GM21723 (cell line): ENCODE measurements at regions not wholly inside any gene's neighbourhood (a gene's known extent, or its start where the extent isn't known, plus 50 kb on each side); places are given as distances from the start of the nearest gene placed in this dataset.

ENCODE experiments used
- ATAC-seq: cut with Tn5 transposase; IDR thresholded peaks from one replicate; pipeline ENCODE4 v1.9.1; 2021; ENCODE audit warnings: mild to moderate bottlenecking, moderate library complexity; ENCODE audit not compliant: unreplicated experiment

DNA sequence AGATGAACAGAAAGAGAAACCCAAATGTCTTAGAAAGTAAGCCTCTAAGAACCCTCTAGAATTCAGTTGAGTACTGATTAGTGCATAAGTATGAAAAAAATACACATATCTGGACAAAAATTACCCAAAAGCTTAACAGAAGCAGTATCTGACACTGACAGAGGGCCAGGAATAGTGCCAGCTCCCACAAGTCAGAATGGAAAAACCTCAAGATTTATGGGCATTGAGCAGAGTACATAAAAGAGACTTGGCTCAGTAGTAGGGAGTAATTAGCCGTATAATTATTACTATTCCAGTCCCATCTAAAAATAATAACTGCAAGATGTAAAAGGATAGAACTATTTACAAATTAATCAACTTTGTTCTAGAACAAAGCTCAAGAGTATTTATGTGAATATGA is 834.5 kb downstream of the FAM181B start:
- ATAC-seq, result no peak

DNA sequence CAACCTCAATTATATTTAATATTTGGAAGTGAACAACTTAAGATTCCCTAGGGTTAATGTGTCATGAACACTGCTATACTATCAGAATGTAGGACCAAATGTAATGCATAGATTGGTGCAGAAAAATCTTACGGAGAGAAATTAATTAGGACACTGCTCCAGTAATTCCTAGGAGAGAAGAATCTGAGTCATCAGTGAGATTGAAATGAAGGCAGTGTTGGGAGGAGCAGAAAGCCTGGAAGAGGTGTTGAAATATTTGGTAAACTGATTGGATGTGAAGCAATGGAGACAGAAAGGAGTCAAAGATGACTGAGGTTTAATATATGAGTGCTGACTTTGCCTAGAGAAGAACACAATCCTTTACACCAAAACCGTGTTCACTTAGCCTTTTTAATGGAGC is 836.0 kb downstream of the FAM181B start:
- ATAC-seq, result no peak

DNA sequence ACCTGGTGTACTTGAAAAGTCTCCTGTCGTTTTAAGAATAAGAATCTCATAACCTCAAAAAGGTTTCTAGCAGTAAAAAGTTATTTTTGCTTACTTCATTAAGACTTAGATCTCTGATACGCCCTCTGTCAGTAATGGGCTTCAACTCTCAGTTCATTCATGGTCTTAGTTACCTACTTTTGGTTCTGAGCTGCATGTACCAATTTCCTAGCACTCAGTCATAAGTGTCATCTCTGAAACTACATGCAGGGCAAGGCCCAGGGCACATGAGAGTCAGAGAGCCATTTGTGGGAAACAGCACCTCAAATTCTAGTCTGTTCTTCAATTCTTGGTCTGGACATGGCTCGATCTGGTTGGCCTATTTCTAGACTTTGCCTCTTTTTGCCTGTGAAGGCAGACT is 838.4 kb downstream of the FAM181B start:
- ATAC-seq, result no peak

DNA sequence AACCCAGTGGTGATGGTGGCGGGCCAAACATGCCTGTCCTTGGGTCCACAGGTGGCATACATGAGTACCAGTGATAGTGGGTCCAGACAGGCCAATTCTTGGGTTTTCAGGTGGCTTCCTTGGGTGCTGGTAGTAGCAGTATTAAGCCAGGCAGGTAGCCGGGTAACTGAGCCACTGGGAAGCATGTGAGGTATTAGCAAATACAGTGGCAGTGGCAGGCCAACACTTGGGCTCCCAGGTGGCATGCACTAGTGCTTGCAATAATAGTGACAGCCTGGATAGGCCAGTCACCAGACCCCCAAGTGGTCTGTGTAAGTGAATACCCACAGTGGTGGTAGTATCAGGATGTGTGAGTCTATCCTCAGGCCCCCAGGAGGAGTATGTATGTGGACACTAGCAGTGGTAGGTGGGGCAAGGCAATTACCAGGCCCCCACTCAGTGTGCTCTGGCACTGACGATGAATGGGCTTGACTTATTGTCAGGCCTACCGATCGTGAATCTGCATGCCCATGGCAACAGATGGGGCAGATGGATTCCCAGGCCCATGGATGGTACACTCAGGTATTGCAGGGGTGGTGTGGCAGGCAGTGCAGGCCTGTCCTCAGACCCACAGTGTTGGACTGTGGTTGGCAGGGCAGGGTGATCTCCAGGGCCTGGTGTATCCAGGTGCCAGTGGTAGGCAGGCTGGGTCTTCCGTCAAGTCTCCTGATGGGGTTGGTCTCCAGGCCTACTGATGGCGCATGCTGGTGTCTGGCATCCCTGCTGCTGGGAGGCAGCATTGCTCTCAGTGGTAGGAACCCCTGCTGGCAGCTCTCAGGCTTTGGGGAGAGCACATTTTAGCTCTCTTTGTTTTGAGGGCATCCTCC is 840.7 kb downstream of the FAM181B start:
- no peak for ATAC-seq

DNA sequence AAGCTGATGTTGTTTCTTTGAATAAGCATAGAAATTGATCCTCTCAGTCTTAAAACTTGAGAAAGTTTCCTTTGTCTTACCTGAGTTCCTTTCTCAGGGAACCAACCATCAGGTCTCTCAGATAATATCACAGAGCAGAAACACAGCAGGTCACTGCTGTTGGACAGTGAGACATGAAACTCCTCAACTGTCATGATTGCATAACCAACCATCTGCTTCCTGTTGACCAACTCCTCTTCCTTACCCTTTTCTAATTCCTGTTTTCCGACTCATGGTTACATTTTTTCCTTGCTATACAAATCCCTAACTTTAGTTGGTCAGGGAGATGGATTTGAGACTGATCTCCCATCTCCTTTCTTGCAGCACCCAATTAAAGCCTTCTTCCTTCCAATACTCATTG is 845.3 kb downstream of the FAM181B start:
- ATAC-seq, result no peak

DNA sequence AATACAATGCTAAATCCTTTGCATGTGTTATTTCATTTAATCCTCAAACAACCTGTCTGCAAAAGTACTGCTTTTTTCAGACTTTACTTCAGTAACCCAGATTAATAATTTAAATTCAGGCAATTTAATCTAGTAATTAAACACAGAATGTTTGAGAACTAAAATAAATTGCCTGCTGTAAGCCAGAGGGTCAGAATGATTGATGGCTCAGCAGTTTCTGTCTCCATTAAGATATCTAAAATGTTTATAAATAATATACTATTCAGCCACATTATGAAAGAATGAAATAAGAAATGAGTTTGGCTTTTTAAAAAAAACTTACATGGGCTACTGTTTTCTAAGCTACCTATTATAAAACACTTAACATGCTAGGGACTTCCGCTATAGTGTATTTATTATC is 846.0 kb downstream of the FAM181B start:
- no peak for ATAC-seq

DNA sequence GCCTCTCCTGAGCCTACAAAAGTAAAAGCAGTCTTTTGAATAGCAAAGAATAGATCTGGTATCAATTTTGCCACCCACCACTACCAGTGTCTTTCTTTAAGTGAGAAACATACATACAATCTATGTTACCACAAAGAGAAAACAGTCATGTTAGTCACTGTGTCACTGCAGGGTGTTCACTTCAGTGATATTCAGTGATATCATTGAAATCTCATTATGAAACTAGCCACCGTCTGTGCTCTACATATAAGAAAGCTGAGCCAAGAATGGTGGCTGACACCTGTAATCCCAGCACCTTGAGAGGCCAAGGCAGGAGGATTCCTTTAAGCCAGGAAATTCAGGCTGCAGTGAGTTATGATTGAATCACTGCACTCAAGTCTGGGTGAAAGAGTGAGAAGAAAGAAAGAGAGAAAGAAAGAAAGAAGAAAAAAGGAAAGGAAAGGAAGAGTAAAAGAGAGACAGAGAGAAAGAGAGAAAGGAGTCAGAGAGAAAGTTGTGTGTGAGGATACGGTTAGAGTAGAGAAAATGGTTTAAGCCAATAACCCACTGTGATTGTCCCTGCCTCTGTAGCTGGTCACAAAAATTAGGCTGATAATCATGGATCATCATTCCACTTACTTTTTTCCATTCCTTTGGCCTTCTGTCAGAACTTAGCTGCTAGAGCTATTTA is 847.1 kb downstream of the FAM181B start:
- ATAC-seq, result no peak

DNA sequence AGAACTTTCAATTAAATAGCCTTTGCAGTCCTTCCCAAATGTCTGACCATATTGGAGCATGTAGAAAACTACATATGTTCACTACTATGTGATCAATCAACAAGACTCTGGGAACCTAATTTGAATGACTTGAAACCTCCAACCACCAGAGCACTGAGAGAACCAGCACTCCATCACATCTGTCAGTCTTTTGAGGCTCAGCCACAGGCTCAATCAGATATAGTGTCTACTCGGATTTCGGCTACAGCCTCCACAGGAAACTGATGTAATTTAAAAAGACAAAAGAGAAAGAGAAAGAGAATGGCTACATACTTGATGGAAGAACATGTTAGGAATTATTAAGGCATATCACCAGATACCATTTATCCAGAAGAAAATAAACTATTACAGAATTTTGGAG is 859.0 kb downstream of the FAM181B start:
- peak; percentile 53 for ATAC-seq

DNA sequence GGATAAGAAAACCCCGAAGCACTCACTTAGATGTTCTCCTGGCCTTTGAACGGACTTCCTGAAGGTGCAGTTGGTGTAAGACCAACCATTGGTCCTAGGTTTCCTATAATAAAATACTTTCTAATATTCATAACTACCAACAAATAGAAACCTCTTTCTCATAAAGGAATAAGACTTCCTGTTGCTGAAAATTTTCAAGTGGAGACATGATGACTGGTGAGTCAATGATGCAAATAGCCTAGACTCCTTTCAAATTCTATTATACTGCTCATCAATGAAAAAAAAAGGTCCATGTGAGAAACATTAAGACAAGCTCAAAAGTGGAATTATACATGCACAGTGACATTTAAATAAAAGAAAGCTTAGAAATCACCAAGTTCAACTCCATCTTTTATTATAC is 862.8 kb downstream of the FAM181B start:
- no peak for ATAC-seq

DNA sequence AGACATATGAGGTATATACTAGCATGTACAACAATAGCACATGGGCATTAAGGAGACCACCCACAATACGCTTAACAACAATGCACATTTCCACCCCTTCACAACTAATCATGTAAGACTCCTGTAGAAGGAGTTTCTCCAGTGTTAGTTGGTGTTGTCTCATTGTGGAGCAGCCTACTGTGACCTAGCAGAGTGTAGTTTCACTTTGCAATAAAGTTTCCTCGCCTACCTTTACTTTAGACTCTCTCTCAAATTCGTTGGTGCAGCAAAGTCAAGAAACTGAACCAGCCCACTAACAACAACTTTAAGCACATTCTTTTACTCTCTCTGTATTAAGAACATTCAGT is 863.6 kb downstream of the FAM181B start:
- peak; percentile 61 for ATAC-seq

DNA sequence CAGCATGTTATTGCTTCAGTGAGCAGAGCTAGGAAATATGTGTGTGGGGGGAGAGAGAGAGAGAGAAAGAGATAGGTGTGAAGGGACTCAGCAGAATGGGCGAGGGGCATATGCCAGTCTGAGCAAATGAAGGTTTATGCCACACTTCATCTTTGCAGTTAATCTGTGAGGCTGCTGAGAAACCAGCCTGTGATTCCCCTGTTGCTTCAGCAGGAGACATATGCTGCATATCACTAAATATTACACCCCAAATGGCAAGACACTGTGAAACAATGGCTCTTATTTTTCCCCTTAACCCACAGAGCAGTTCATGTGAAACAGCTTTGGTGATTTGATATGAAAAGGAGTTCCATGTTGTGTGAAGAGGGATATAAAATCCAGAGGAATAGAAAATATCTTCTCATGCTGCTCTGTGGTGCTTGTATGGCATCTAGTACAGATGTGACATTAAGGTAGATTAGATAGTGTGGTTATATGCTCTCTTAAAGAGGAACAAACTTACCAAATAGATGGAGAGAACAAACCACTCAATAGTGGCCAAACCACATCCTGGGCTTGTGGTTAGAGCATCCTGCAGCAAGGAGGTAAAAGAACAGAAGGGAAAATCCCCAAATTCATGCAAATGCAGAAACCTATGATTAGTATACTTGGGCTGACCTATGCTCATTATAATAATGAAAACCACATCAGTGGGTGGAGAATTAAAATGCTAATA is 864.2 kb downstream of the FAM181B start:
- ATAC-seq, result peak; percentile 89

DNA sequence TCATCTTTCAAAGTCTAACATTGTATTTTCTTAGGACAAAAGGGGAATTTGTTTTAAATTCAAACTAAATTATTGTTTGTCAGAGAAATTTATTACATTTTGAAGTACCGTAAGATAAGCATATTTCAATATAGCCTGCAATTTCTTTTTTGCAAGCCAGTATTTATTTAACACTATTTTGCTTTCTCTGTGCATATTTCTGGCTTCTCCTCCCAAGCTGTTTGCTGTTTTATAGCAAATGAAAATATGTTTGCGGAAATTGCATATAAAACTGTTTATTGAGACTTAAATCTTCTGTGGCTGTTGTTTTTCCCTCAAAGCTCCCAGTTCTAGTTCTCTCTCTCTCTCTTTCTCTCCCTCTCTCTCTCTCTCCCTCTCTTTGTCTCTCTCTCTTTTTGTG is 866.8 kb downstream of the FAM181B start:
- ATAC-seq, result no peak

DNA sequence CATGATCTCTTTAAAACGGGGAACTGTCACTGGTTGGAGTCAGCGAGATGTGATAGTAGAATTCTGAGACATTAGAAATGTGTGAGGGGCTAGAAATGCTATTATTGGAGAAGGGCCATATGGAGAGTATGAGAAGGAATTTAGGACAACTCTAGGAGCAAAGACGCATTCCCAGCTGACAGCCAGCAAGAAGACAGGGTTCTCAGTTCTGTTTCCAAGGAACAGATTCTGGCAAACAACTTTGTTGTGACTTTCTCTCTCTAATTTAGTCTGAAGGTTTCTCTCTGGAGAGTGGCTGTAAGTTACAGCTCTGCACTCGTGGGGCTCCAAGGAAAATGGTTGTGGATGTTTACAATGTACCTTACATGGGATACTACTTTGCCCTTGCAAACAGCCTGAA is 876.3 kb downstream of the FAM181B start:
- no peak for ATAC-seq

DNA sequence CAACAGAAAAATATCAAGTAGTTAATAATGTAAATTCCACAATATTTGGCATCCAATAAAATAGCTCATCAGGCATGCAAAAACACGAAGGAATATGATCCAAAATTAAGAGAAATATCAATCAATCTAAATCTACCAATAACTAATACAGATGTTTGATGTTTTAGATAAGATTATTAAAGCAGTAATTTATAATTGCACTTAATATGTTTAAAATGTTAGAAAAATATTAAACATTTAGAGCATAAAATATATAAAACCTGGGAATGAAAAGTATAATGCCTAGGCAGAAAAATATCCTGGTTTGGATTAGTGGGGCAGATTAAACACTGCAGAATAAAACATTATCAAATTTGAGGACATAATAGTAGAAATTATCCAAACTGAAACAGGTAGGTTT is 879.9 kb downstream of the FAM181B start:
- no peak for ATAC-seq

DNA sequence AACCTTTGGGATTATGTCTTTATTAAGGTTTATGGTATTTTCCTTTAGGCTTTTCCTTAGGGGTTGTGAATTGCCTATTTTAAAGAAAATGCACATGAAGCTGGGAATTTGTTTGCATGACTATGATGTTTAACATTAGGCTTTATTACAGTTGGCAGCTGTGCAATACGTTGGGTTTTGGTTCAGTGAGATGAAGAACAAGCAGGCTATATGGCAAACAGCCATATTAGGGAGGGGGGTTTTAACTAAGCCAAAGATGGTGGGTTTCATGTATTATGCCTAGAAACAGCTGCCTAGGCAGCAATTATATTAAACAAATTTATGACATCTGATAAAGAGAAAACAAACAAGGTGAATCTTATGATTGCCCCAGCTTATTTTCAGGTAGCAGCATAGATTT is 880.8 kb downstream of the FAM181B start:
- no peak for ATAC-seq

DNA sequence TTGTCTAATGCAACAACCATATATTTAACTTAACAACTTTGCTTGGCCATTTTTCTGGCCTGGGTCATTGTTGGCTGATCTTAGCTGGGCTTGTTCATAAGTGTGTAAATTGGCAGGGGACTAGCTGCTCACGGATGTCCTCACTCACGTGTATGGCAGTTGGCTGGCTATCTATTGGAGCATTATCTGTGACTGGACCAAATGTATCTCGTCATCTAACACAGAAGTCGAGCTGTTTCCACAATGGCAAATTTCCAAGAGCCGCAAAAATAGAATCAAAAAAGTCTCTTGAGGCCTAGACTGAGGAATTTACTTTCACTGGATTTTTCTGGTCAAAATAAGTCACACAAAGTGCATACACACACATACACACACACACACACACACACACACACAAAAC is 893.3 kb downstream of the FAM181B start:
- no peak for ATAC-seq

DNA sequence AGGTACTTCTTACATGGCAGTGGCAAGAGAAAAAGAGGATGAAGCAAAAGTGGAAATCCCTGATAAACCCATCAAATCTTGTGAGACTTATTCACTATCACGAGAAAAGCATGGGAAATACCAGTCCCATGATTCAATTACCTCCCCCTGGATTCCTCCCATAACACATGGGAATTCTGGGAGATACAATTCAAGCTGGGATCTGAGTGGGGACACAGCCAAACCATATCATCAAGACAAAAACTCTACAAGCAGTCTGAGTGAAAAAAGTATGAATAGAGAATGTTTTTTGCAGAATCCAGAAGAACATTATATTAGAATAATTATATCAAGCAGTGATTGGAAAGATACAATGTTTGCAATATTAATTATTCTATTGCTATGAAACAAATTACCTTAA is 893.7 kb downstream of the FAM181B start:
- no peak for ATAC-seq

DNA sequence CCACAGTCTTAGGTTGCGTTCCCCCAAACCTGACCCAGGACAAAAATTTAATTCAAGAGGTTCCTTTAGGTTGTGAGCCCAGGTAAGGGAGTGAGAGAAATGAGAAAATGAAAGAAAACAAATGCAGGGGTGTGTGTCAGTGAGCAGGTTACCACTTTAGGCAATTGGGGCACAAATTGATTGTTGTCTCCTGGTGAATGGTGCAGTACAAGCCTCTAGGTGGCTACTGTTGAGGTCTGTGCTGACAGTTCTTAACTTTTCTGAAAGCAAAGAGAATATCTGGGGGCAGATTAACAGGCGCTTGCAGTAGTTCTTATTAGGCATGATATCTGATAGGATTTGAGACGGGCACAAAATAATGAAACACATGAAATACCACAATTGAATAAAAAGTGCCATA is 894.6 kb downstream of the FAM181B start:
- no peak for ATAC-seq

DNA sequence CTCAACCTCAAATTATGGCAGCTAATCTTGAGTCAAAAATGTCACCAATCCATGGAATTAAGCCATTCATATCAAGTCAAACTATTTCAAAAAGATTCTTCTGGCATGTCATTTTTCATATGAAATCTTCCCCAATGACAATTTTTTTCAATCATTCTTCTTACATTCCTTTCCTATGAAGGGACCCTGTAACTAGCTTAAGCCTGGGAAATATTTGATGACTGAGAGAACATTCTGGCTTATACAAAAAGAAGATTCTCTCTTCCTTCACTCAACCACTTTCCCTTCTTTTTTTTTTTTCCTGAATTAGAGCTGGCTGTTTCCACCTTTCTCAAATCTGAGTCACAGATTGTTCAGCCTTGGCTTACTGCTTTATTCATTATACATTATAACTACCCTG is 903.7 kb downstream of the FAM181B start:
- no peak for ATAC-seq

DNA sequence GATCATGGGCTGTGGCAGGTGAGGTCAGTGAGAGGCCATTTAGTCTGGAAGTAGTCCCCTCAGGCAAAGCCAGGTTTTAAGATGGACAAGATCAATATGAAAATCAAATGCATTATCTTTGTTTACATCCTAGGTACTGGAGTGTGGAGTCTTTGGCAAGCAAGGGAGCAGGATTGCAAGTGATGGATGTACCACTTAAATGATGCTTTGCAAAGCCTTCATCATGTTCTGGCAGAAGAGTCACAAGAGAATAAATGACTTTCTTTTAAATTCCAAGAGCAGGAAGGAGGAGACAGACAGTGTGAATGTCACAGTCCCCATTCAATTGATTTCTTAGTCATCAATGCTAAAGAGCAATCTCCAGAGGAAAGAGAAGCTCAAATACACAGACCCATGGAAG is 908.3 kb downstream of the FAM181B start:
- ATAC-seq, result no peak

DNA sequence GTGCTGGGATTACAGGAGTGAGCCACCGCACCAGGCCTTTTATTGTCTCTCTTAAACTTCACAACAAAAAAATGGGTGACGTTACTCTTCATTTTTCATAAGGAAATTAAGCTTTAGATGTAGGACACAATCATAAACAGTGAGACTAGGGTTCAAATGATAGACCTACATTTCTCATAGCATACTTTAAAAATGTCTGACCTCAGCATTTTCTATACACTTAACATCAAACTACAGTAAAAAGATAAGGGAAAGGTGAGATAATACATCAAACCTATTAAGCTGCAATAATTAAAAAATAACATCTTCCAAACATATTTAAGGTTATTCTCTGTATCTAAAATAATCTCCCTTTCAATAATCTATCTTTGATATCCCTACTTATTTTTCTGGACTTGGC is 914.2 kb downstream of the FAM181B start:
- ATAC-seq, result no peak

DNA sequence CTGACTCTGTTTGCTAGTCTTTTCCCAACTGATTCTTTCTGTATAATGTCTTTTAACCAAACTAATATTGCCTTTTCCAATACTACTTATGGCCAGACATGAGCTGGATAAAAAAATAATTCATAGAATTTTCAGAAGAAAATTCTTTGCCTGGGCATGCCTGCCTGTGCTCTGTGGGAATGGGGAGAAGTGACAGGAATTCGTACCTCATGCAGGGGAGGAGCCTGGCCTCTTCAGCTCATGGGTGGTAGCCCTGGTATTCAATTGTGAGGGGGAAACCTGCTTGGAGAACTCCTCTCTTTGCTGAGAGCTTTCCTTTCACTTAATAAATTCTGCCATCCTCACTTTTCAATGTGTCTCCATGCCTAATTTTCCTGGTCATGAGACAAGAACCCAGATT is 928.8 kb downstream of the FAM181B start:
- ATAC-seq, result no peak
